ENCODE measurements at regions not wholly inside any gene's neighbourhood (a gene's known extent, or its start where the extent isn't known, plus 50 kb on each side); places are given as distances from the start of the nearest gene placed in this dataset.
A peak's percentile ranks its signal among the peaks of the same experiment; 100 is the strongest.

- no peak for TF ChIP-seq CTCF (IDR thresholded peaks at IDR 0.05; ENCODE audit: insufficient read depth, low read length, poor library complexity, severe bottlenecking)
- no peak overlapping the region for H3K4me3 ChIP-seq (ENCODE audit: low read depth, low read length)
- DNase-seq (ENCODE audit: low read depth) = no peak
- H3K36me3 ChIP-seq (ENCODE audit: control insufficient read depth, insufficient read depth, low read length) = no peaks in the 10 kb centered on the region
- peaks cover 5% of the 10 kb centered on the region for H3K27me3 ChIP-seq (ENCODE audit: control insufficient read depth, insufficient read depth, low read length)
Measured at GRCh38 chr10:78737883-78738856, 330.6 kb upstream of the ZMIZ1 start.

DNA sequence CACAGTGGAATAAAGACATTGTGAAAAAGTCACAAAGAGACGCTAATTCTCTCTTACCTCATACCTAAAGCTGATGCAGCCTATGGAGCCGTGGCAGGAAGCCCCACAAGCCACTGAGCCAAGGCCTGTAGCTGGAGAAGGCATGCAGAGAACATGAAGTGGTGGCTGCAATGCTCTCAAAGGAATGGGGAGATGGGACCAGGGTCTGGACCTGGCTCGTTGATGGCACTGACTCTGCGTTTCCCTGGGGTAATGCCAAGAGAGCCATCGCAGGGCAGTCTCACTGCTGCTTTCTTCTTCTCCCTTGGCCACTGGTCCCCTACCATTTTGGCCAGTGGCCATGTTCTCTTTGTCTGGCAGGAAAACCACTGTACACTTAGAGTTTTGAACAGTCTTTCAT lies 329.9 kb upstream of the ZMIZ1 start:
- TF ChIP-seq CTCF (IDR thresholded peaks at IDR 0.05; ENCODE audit: insufficient read depth, low read length, poor library complexity, severe bottlenecking) = no peak
- DNase-seq (ENCODE audit: low read depth) = no peak
- no peak overlapping the region for H3K4me3 ChIP-seq (ENCODE audit: low read depth, low read length)
- H3K27me3 ChIP-seq (ENCODE audit: control insufficient read depth, insufficient read depth, low read length) = peaks cover 4% of the 10 kb centered on the region
- H3K36me3 ChIP-seq (ENCODE audit: control insufficient read depth, insufficient read depth, low read length) = no peaks in the 10 kb centered on the region

- H3K36me3 ChIP-seq (ENCODE audit: control insufficient read depth, insufficient read depth, low read length) = no peaks in the 10 kb centered on the region
- peaks cover 3% of the 10 kb centered on the region for H3K27me3 ChIP-seq (ENCODE audit: control insufficient read depth, insufficient read depth, low read length)
- DNase-seq (ENCODE audit: low read depth) = no peak
- no peak for TF ChIP-seq CTCF (IDR thresholded peaks at IDR 0.05; ENCODE audit: insufficient read depth, low read length, poor library complexity, severe bottlenecking)
- no peak overlapping the region for H3K4me3 ChIP-seq (ENCODE audit: low read depth, low read length)
Measured at GRCh38 chr10:78739444-78740053, 329.2 kb upstream of the ZMIZ1 start.

DNA sequence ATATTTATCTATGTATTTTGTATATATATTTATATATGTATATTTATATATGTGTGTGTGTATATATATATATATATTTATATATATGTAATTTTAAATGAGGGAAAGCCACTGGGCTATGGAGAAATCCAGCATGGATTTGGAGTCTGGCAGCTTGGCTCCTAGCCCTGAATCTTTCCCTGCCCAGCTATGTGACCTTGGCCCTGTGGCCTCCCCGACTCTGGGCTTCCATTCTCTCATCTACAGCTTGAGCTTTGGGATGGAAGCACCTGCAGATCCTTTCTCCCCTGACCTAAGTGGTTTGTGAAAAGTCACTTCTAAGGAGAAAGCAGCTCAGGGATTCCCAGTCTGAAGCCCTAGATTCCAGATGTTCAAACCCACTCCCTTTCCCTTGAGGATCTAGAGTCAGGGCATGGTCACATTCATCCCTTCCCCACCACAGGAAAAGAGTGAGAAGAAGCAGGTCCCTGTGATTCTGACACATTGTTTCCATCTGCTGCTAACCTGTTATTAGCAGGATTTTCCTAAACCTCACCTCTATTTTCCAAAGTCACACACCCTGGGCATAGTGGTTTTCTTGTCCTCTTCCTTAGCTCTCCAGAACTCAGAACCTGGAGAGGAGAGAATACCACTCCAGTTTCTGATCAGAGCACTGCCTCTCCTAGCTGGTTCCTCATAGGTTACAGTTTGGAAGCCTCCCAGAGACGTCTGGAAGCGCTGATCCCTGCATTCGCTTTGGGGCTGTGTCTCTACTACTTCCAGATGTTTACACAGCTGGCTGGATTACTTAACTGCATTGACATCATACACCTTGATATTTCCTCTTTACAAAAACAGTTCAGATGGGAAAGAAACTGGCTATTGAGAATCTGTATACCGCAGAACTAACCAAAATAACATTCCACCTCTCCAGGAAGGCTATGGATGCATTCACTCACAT lies 327.5 kb upstream of the ZMIZ1 start:
- Histone ChIP-seq H3K36me3 (ENCODE audit: control insufficient read depth, insufficient read depth, low read length) (no peaks in the 10 kb centered on the region), H3K27me3 (ENCODE audit: control insufficient read depth, insufficient read depth, low read length) (no peaks in the 10 kb centered on the region), H3K4me3 (ENCODE audit: low read depth, low read length) (no peak overlapping the region)
- TF ChIP-seq CTCF (IDR thresholded peaks at IDR 0.05; ENCODE audit: insufficient read depth, low read length, poor library complexity, severe bottlenecking) = no peak
- DNase-seq (ENCODE audit: low read depth) = peak; percentile 60

GRCh38 chr10:78742406-78742729 lies 326.4 kb upstream of the ZMIZ1 start:
- no peak for TF ChIP-seq CTCF (IDR thresholded peaks at IDR 0.05; ENCODE audit: insufficient read depth, low read length, poor library complexity, severe bottlenecking)
- H3K27me3 ChIP-seq (ENCODE audit: control insufficient read depth, insufficient read depth, low read length) = no peaks in the 10 kb centered on the region
- H3K4me3 ChIP-seq (ENCODE audit: low read depth, low read length) = no peak overlapping the region
- no peak for DNase-seq (ENCODE audit: low read depth)
- H3K36me3 ChIP-seq (ENCODE audit: control insufficient read depth, insufficient read depth, low read length) = no peaks in the 10 kb centered on the region
